Mononuclear cell (primary cell): ENCODE measurements at regions not wholly inside any gene's neighbourhood (a gene's known extent, or its start where the extent isn't known, plus 50 kb on each side); places are given as distances from the start of the nearest gene placed in this dataset.

Experiments
- H3K27me3 ChIP-seq: 2 replicates; pipeline ENCODE4 v1.6.0; 2011; ENCODE audit warnings: low read length, control low read depth; ENCODE audit not compliant: insufficient read depth
- H3K4me1 ChIP-seq: 2 replicates; pipeline ENCODE4 v1.5.1; 2011; ENCODE audit warnings: mild to moderate bottlenecking, low read length, control low read depth; ENCODE audit not compliant: insufficient read depth
- H3K4me3 ChIP-seq: 2 replicates; pipeline ENCODE4 v1.5.1; 2011; ENCODE audit warnings: mild to moderate bottlenecking, low read length, moderate library complexity
- H3K9me3 ChIP-seq: 2 replicates; pipeline ENCODE4 v1.5.1; 2011; ENCODE audit warnings: low read depth, mild to moderate bottlenecking, control low read depth, low read length

- Histone ChIP-seq H3K4me1 (no peaks in the 10 kb centered on the region), H3K27me3 (no peaks in the 10 kb centered on the region), H3K4me3 (no peak overlapping the region), H3K9me3 (no peaks in the 10 kb centered on the region)
These were observed 341.7 kb downstream of the PRL start for GRCh38 chr6:21955053-21955595.

- Histone ChIP-seq H3K4me3 (no peak overlapping the region), H3K4me1 (no peaks in the 10 kb centered on the region), H3K27me3 (no peaks in the 10 kb centered on the region), H3K9me3 (no peaks in the 10 kb centered on the region)
These were observed 340.9 kb downstream of the PRL start for GRCh38 chr6:21955951-21956350.

- H3K4me1 ChIP-seq, result no peaks in the 10 kb centered on the region
- H3K9me3 ChIP-seq, result no peaks in the 10 kb centered on the region
- H3K4me3 ChIP-seq, result no peak overlapping the region
- H3K27me3 ChIP-seq, result no peaks in the 10 kb centered on the region
These were observed 338.4 kb downstream of the PRL start for GRCh38 chr6:21958428-21958827.

- Histone ChIP-seq H3K4me1 (peaks cover 4% of the 10 kb centered on the region), H3K9me3 (no peaks in the 10 kb centered on the region), H3K27me3 (no peaks in the 10 kb centered on the region), H3K4me3 (no peak overlapping the region)
These were observed 335.6 kb downstream of the PRL start for GRCh38 chr6:21961226-21961625.

- no peaks in the 10 kb centered on the region for H3K27me3 ChIP-seq
- H3K9me3 ChIP-seq, result no peaks in the 10 kb centered on the region
- no peak overlapping the region for H3K4me3 ChIP-seq
- peaks cover 4% of the 10 kb centered on the region for H3K4me1 ChIP-seq
These were observed 331.8 kb downstream of the PRL start for GRCh38 chr6:21965016-21965415.

DNA sequence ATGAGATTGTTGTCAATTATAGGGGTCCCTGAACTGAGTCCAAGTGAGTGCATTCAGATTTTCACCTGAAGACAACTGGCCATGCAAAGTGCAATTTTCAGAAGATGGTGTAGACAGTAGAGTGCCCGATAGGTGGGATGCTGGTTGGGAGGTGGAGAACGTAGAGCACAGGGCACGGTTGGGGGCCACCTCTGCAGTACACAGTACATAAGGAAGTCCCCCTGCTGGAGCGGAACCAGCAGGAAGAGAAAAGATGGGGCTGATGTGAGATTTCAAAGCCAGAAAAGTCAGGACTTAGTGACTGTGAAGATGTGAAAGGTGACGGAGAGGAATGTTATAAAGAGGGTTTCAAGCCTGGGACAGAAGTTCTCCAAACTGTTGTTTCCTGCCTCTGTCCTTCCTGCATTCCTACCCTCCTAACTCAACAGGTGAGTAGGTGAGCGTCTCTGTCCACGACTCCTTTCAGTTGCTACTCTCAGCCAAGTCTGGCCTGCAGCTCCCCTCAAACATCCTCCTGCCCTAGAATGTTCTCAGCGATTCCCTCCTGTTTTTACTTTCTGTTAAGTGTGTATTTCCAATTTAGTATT is 330.8 kb downstream of the PRL start:
- Histone ChIP-seq H3K4me3 (no peak overlapping the region), H3K9me3 (no peaks in the 10 kb centered on the region), H3K27me3 (no peaks in the 10 kb centered on the region), H3K4me1 (peaks cover 12% of the 10 kb centered on the region)

DNA sequence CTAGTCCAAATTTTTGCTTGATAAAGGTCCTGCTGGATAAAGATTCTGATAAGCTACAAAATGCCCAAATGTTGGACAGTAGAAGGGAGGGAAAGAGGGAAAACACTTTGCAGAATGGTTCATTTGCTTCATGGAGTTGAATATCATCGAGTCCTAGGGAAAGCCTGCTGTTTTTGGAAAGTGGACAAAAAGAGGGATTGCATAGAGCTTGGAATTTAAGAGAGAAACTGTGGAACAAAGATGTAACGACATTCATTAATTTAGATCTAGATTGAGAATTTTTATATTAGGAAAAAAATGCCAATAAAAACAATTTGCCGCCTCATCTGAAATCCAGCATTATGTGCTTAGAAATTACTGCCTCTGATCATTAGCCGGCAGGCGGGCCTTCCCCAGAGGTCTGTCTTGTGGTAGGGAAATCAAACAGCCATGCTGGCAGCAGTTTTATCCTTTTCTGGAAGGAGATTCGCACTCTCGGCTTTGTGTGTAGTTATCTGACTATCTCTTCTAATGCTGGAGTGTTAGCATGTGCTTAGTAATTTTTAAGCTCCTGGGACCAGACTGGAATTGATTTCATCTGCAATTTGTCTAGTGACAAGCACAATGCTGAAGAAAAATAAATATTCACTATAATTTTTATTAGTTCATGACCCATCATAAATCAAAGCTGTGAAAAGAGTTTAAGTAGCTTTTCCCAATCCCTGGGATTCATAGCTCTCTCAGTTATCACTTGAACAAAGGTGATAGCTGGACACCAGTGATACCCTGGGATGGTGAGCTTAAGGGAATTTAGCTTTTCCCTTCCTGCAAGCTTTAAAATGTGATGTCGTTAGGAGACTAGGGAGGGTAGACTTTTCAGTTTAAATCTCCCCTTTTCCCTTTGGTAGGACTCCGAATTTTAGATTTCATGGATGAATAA is 329.5 kb downstream of the PRL start:
- H3K4me1 ChIP-seq, result peaks cover 12% of the 10 kb centered on the region
- H3K27me3 ChIP-seq, result no peaks in the 10 kb centered on the region
- H3K4me3 ChIP-seq, result no peak overlapping the region
- H3K9me3 ChIP-seq, result no peaks in the 10 kb centered on the region

- H3K27me3 ChIP-seq, result no peaks in the 10 kb centered on the region
- no peaks in the 10 kb centered on the region for H3K9me3 ChIP-seq
- H3K4me3 ChIP-seq, result no peak overlapping the region
- H3K4me1 ChIP-seq, result peaks cover 12% of the 10 kb centered on the region
These were observed 328.4 kb downstream of the PRL start for GRCh38 chr6:21968411-21968810.

DNA sequence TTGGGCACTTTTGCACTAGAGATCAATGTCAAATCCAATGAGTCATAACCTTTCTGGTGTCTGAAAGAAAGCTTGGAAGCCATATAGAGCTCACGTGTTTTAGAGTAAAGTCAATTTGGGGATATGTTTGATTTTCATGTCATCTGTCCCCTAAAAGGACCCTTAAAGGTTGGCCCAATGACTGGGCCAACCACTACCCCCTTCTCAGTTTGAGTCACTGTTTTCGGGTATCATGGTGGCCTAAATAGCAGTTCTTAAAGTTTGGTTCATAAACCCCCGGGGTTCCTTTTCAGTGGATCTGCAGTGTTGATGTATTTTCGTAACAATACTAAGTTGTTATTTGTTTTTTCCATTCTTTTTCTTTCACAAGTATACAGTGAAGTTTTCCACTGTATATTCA is 327.6 kb downstream of the PRL start:
- H3K9me3 ChIP-seq, result no peaks in the 10 kb centered on the region
- H3K4me1 ChIP-seq, result peaks cover 12% of the 10 kb centered on the region
- H3K4me3 ChIP-seq, result no peak overlapping the region
- no peaks in the 10 kb centered on the region for H3K27me3 ChIP-seq

DNA sequence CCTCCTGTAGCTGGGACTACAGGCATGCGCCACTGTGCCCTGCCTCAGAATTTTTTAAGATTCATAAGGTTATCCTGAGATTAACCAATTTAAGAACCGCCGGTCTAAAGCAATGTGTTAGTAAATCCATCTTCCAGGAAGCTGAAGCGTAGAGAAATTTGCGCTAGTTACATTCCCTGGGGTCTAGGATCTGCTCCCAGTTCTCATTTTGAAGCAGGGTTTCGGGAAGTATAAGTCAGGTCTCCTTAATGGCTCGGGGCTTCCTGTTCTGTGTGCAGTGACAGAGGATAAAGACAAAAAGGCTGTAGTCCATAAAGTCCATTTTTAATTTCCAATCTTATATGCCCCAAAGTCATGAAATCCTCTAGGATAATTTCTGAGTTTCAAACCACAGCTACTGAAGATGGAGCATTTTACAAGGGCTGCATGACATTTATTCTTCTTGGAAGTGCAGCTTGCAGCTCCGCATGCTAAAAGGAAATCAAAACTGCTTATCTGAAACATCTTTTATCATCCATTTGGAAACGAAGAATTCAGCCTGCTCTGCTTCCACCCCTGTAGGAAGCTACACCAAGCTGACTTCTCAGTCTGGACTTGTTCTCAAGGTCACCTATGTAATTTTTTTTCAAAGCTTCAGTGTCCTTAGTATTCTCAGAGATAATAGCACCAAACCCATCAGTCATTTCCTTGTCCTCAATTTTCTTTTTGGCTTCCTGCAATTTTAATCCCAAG is 326.1 kb downstream of the PRL start:
- H3K4me1 ChIP-seq, result peaks cover 8% of the 10 kb centered on the region
- H3K4me3 ChIP-seq, result no peak overlapping the region
- H3K9me3 ChIP-seq, result no peaks in the 10 kb centered on the region
- H3K27me3 ChIP-seq, result no peaks in the 10 kb centered on the region

DNA sequence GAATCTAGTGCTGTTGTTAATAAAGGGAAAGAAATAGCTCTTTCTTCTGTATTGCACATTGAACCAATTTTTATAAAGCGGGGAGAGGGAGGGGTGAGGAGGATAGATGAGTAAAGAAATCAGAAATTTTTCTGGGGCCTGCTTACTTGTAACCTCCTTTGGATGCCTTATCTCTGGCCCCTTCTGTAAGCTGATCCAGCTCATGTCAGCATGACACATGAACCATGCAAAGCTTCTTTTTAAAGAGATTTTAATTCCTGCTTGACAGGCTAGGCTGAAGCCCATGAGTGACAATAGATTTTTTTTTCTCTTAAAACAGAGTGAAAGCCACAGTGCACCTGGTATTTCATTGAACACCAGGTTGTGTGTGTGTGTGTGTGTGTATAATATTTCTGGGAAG is 325.3 kb downstream of the PRL start:
- Histone ChIP-seq H3K4me3 (no peak overlapping the region), H3K4me1 (peaks cover 8% of the 10 kb centered on the region), H3K27me3 (no peaks in the 10 kb centered on the region), H3K9me3 (no peaks in the 10 kb centered on the region)

- Histone ChIP-seq H3K4me3 (no peak overlapping the region), H3K27me3 (no peaks in the 10 kb centered on the region), H3K9me3 (no peaks in the 10 kb centered on the region), H3K4me1 (peaks cover 8% of the 10 kb centered on the region)
These were observed 324.3 kb downstream of the PRL start for GRCh38 chr6:21972516-21972915.

DNA sequence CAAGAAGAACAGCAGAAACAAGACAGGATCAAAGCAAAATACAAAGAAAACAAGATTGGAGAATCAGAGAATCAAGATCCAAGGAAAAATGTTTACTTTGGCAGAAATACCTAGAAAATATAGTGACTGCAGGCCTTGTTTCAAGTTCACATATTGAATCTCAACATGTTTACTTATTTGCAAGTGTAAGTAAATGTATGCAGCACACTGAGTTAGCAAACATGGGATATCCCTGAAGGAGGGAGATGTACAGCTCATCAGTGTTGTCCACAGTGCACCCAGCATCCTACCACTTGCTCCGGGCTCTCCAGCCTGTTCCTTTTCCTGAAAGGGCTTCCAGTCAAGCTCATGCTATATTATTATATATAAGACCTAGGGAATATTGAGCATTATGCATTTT is 319.5 kb downstream of the PRL start:
- Histone ChIP-seq H3K27me3 (no peaks in the 10 kb centered on the region), H3K4me3 (no peak overlapping the region), H3K4me1 (peaks cover 5% of the 10 kb centered on the region), H3K9me3 (no peaks in the 10 kb centered on the region)

GRCh38 chr6:21981235-21981833 is 315.5 kb downstream of the PRL start:
- no peaks in the 10 kb centered on the region for H3K27me3 ChIP-seq
- peaks cover 8% of the 10 kb centered on the region for H3K4me1 ChIP-seq
- no peak overlapping the region for H3K4me3 ChIP-seq
- H3K9me3 ChIP-seq, result no peaks in the 10 kb centered on the region

DNA sequence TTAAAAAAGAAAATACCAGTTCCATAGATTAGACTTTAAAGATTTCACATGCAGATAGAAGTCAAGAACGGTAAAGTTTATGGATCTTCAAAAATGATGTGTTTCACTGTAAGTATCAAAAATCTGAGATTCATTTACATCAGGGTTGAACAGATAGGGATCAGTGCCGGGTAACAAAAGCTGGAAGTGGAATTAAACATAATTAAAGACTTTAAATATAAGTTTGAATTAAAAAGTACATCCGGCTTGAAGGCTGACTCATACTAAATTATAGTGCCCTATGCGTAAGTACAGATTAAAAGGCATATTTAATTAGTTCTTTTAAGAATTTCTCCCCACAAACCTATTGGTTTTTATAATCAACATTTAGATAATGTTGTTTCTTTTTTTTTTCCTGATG is 312.7 kb downstream of the PRL start:
- no peaks in the 10 kb centered on the region for H3K27me3 ChIP-seq
- H3K9me3 ChIP-seq, result no peaks in the 10 kb centered on the region
- H3K4me3 ChIP-seq, result no peak overlapping the region
- peaks cover 20% of the 10 kb centered on the region for H3K4me1 ChIP-seq
